Mesenchymal stem cell (in vitro differentiated cells and primary cell): ENCODE measurements at regions not wholly inside any gene's neighbourhood (a gene's known extent, or its start where the extent isn't known, plus 50 kb on each side); places are given as distances from the start of the nearest gene placed in this dataset.

Experiments used
- DNase-seq: peaks from one replicate; pipeline ENCODE4 v3.0.0-alpha.2; 2013
- H2AFZ ChIP-seq: one replicate; pipeline ENCODE4 v1.6.1; 2013; ENCODE audit warnings: low read depth, mild to moderate bottlenecking, control low read depth, inconsistent platforms, low read length, moderate library complexity
- H2AK5ac ChIP-seq: 2 replicates; pipeline ENCODE4 v1.6.1; 2013; ENCODE audit warnings: low read length, moderate library complexity, mild to moderate bottlenecking, inconsistent platforms; ENCODE audit not compliant: severe bottlenecking
- H2BK120ac ChIP-seq: one replicate; pipeline ENCODE4 v1.6.1; 2013; ENCODE audit warnings: low read depth, mild to moderate bottlenecking, inconsistent platforms, low read length, moderate library complexity
- H2BK12ac ChIP-seq, 2 experiments: one replicate each; pipeline ENCODE4 v1.6.1; 2013; ENCODE audit warnings: inconsistent platforms in 2 of 2, low read length in 2 of 2, mild to moderate bottlenecking in 2 of 2, moderate library complexity in 2 of 2, control low read depth in 1 of 2
- H2BK15ac ChIP-seq: one replicate; pipeline ENCODE4 v1.6.1; 2013; ENCODE audit warnings: mild to moderate bottlenecking, low read depth, inconsistent platforms; ENCODE audit not compliant: poor library complexity, severe bottlenecking
- H2BK5ac ChIP-seq: 2 replicates; pipeline ENCODE4 v1.6.1; 2013; ENCODE audit warnings: low read depth, mild to moderate bottlenecking, low read length, control low read depth, inconsistent platforms; ENCODE audit not compliant: poor library complexity, severe bottlenecking
- H3K14ac ChIP-seq, 2 experiments: one replicate each; pipeline ENCODE4 v1.6.1; 2013; ENCODE audit warnings: inconsistent platforms in 2 of 2, low read length in 2 of 2, control low read depth in 1 of 2, mild to moderate bottlenecking in 1 of 2, moderate library complexity in 1 of 2
- H3K18ac ChIP-seq, 2 experiments: one replicate each; pipeline ENCODE4 v1.6.1; 2013; ENCODE audit warnings: inconsistent platforms in 2 of 2, low read length in 2 of 2, control low read depth in 1 of 2, low read depth in 1 of 2, mild to moderate bottlenecking in 1 of 2
- H3K23ac ChIP-seq, 2 experiments: one replicate each; pipeline ENCODE4 v1.6.1; 2013; ENCODE audit warnings: inconsistent platforms in 2 of 2, low read length in 2 of 2, mild to moderate bottlenecking in 2 of 2, moderate library complexity in 2 of 2, control low read depth in 1 of 2
- H3K27ac ChIP-seq: 2 replicates; pipeline ENCODE4 v1.5.1; 2013; ENCODE audit warnings: mild to moderate bottlenecking, moderate library complexity, low read length, control low read depth, inconsistent platforms; ENCODE audit not compliant: poor library complexity, severe bottlenecking
- H3K27me3 ChIP-seq, 2 experiments: 2 replicates each; pipeline versions ENCODE4 v1.6.1 to v1.7.0; 2013; ENCODE audit warnings: low read length in 2 of 2, mild to moderate bottlenecking in 2 of 2, moderate library complexity in 2 of 2, control low read depth in 1 of 2, inconsistent platforms in 1 of 2; ENCODE audit not compliant: control insufficient read depth in 1 of 2, insufficient read depth in 1 of 2
- H3K36me3 ChIP-seq, 2 experiments: 2 replicates each; pipeline versions ENCODE4 v1.6.1 to v1.7.0; 2013; ENCODE audit warnings: low read length in 2 of 2, control low read depth in 1 of 2, inconsistent platforms in 1 of 2, low read depth in 1 of 2, mild to moderate bottlenecking in 1 of 2; ENCODE audit not compliant: insufficient read depth in 2 of 2, control insufficient read depth in 1 of 2
- H3K4ac ChIP-seq, 2 experiments: one replicate each; pipeline ENCODE4 v1.6.1; 2013; ENCODE audit warnings: inconsistent platforms in 2 of 2, low read length in 2 of 2, mild to moderate bottlenecking in 2 of 2, moderate library complexity in 2 of 2, control low read depth in 1 of 2, low read depth in 1 of 2
- H3K4me1 ChIP-seq: 2 replicates; pipeline ENCODE4 v1.6.1; 2013; ENCODE audit warnings: low read depth, low read length, control low read depth; ENCODE audit not compliant: control insufficient read depth, insufficient read depth
- H3K4me2 ChIP-seq: 2 replicates; pipeline ENCODE4 v1.6.1; 2013; ENCODE audit warnings: low read length, mild to moderate bottlenecking, inconsistent platforms; ENCODE audit not compliant: poor library complexity, severe bottlenecking
- H3K4me3 ChIP-seq, 2 experiments: 2 replicates each; pipeline versions ENCODE4 v1.5.1 to v1.7.0; 2013; ENCODE audit warnings: low read length in 2 of 2, mild to moderate bottlenecking in 2 of 2, control low read depth in 1 of 2, low read depth in 1 of 2; ENCODE audit not compliant: insufficient read depth in 1 of 2
- H3K79me1 ChIP-seq: replicated peaks from 2 replicates; pipeline ENCODE4 v1.6.1; 2013; ENCODE audit warnings: mild to moderate bottlenecking, control low read depth, low read length, inconsistent platforms; ENCODE audit not compliant: poor library complexity, severe bottlenecking
- H3K9ac ChIP-seq: 2 replicates; pipeline ENCODE4 v1.7.0; 2013; ENCODE audit warnings: mild to moderate bottlenecking, low read length, moderate library complexity
- H3K9me3 ChIP-seq: 2 replicates; pipeline ENCODE4 v1.7.0; 2013; ENCODE audit warnings: mild to moderate bottlenecking, low read length; ENCODE audit not compliant: control insufficient read depth
- H4K8ac ChIP-seq: one replicate; pipeline ENCODE4 v1.6.1; 2013; ENCODE audit warnings: inconsistent platforms, mild to moderate bottlenecking, low read length, moderate library complexity
- H4K91ac ChIP-seq: one replicate; pipeline ENCODE4 v1.6.1; 2013; ENCODE audit warnings: mild to moderate bottlenecking, low read length, inconsistent platforms
- WGBS: methylation state at CpG from one replicate; pipeline ENCODE4 v1.1.7; 2013; ENCODE audit warnings: mixed read lengths; 5-methylcytosine and 5-hydroxymethylcytosine counted together

DNA sequence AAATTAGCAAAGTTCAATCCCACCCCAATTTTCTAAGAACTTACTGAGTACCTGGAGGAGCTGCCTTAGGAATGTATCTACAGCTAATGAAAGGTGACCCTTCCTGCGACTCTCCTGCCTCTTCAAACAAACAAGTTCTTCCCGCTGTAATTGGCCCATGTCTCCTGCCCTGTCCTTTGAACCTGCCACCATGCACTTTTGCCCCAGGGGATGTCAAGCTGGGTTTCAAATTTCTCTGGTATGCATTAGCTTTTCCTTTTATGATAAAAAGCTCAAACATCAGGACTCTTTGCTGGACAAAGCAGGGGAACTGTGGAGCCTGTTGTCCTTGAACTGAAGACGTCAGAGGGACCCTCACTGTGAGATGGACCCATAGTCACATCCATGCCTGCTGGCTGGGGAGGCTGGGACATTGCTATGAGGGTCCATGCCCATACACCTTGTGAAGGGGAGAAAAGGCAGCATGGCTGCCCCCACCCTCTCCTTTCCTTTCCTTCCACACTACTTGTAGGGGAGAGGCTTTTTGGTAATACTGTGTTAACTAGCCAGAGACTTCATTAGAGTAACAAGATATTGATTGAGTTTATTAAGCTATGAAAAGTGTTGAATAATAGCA is 210.7 kb upstream of the COPS8 start:
- Histone ChIP-seq H3K4ac (peak overlapping the region in 1 of 2 experiments; percentile 20), H4K91ac (no peak overlapping the region), H3K27ac (no peak overlapping the region), H2BK12ac (peak overlapping the region in 1 of 2 experiments; percentile 46), H2BK5ac (no peak overlapping the region), H3K18ac (peak overlapping the region in 1 of 2 experiments; percentile 13), H3K9me3 (no peaks in the 10 kb centered on the region), H3K4me1 (peaks cover 2% of the 10 kb centered on the region), H4K8ac (no peak overlapping the region), H2AK5ac (no peak overlapping the region), H2BK120ac (no peak overlapping the region), H3K9ac (no peak overlapping the region), H2AFZ (no peak overlapping the region), H3K79me1 (no peaks in the 10 kb centered on the region), H3K4me2 (no peak overlapping the region), H2BK15ac (peak overlapping the region; percentile 15), H3K14ac (no peak overlapping the region), H3K36me3 (no peaks in the 10 kb centered on the region), H3K23ac (no peak overlapping the region), H3K4me3 (no peak overlapping the region), H3K27me3 (no peaks in the 10 kb centered on the region)
- WGBS: 96% methylated on average over 3 of the region's 3 CpGs
- DNase-seq: no peak

GRCh38 chr2:236875906-236876505 is 209.7 kb upstream of the COPS8 start:
- Histone ChIP-seq H3K4me2 (no peak overlapping the region), H3K23ac (no peak overlapping the region), H3K9me3 (no peaks in the 10 kb centered on the region), H3K4me3 (peak overlapping the region in 1 of 2 experiments; percentile 0), H2AK5ac (no peak overlapping the region), H3K27me3 (no peaks in the 10 kb centered on the region), H3K4ac (no peak overlapping the region), H2BK15ac (peak overlapping the region; percentile 15), H4K91ac (no peak overlapping the region), H3K14ac (peak overlapping the region in 1 of 2 experiments; percentile 76), H2AFZ (no peak overlapping the region), H3K79me1 (no peaks in the 10 kb centered on the region), H3K18ac (peak overlapping the region in 1 of 2 experiments; percentile 49), H3K9ac (no peak overlapping the region), H3K4me1 (peaks cover 2% of the 10 kb centered on the region), H2BK12ac (peak overlapping the region; percentile 29 to 33), H4K8ac (peak overlapping the region; percentile 21), H3K36me3 (no peaks in the 10 kb centered on the region), H2BK5ac (no peak overlapping the region), H3K27ac (no peak overlapping the region), H2BK120ac (no peak overlapping the region)
- DNase-seq: no peak
- WGBS: 89% methylated on average over 16 of the region's 16 CpGs

- Histone ChIP-seq H3K4me3 (no peak overlapping the region), H3K4ac (no peak overlapping the region), H3K27ac (no peak overlapping the region), H3K23ac (no peak overlapping the region), H3K18ac (no peak overlapping the region), H4K91ac (no peak overlapping the region), H2BK5ac (no peak overlapping the region), H2AK5ac (no peak overlapping the region), H4K8ac (no peak overlapping the region), H3K9me3 (no peaks in the 10 kb centered on the region), H3K36me3 (no peaks in the 10 kb centered on the region), H3K4me2 (no peak overlapping the region), H2BK15ac (no peak overlapping the region), H2BK12ac (no peak overlapping the region), H2AFZ (no peak overlapping the region), H3K14ac (no peak overlapping the region), H3K27me3 (no peaks in the 10 kb centered on the region), H2BK120ac (no peak overlapping the region), H3K9ac (no peak overlapping the region), H3K4me1 (no peaks in the 10 kb centered on the region), H3K79me1 (no peaks in the 10 kb centered on the region)
- DNase-seq: no peak
- WGBS: 100% methylated on average over 1 of the region's 4 CpGs
Observed at GRCh38 chr2:236876642-236877041, 209.0 kb upstream of the COPS8 start.

GRCh38 chr2:236877972-236878371 is 207.7 kb upstream of the COPS8 start:
- Histone ChIP-seq H2BK12ac (no peak overlapping the region), H3K27me3 (no peaks in the 10 kb centered on the region), H3K18ac (no peak overlapping the region), H3K23ac (no peak overlapping the region), H2BK15ac (no peak overlapping the region), H3K9ac (no peak overlapping the region), H3K14ac (no peak overlapping the region), H2BK120ac (no peak overlapping the region), H4K8ac (no peak overlapping the region), H3K27ac (no peak overlapping the region), H2AFZ (no peak overlapping the region), H3K4me2 (no peak overlapping the region), H2AK5ac (no peak overlapping the region), H3K4ac (no peak overlapping the region), H3K79me1 (no peaks in the 10 kb centered on the region), H4K91ac (no peak overlapping the region), H3K4me3 (no peak overlapping the region), H3K36me3 (no peaks in the 10 kb centered on the region), H2BK5ac (no peak overlapping the region), H3K9me3 (peaks cover 8% of the 10 kb centered on the region), H3K4me1 (peaks cover under 1% of the 10 kb centered on the region)
- no peak for DNase-seq
- WGBS: 85% methylated on average over 2 of the region's 2 CpGs
